GM18519 (cell line): ENCODE measurements at regions not wholly inside any gene's neighbourhood (a gene's known extent, or its start where the extent isn't known, plus 50 kb on each side); places are given as distances from the start of the nearest gene placed in this dataset.

Source experiments
- ATAC-seq: cut with Tn5 transposase; IDR thresholded peaks from one replicate; pipeline ENCODE4 v1.9.1; 2021; ENCODE audit warnings: mild to moderate bottlenecking, moderate library complexity; ENCODE audit not compliant: unreplicated experiment, low FRiP score

DNA sequence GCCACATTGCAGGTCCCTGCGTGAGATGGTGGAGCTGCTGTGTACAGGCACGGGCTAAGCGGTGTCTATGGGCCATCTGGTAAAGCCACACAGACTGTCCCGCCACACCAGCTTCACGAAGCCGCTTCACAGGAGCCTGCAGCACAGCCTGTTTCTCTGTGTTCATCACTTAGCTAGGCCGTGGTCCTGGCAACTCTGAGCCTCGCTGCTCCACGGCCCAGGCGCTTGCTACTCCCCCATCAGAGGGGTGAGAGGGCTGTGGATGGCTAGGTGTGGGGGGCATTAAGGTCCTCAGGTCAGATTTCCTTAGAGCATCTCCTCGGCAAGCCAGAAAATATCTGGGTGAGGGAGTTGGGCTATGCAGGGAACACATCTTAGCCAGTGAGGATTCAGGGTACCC, 225.7 kb downstream of the GLI2 start:
- no peak for ATAC-seq

DNA sequence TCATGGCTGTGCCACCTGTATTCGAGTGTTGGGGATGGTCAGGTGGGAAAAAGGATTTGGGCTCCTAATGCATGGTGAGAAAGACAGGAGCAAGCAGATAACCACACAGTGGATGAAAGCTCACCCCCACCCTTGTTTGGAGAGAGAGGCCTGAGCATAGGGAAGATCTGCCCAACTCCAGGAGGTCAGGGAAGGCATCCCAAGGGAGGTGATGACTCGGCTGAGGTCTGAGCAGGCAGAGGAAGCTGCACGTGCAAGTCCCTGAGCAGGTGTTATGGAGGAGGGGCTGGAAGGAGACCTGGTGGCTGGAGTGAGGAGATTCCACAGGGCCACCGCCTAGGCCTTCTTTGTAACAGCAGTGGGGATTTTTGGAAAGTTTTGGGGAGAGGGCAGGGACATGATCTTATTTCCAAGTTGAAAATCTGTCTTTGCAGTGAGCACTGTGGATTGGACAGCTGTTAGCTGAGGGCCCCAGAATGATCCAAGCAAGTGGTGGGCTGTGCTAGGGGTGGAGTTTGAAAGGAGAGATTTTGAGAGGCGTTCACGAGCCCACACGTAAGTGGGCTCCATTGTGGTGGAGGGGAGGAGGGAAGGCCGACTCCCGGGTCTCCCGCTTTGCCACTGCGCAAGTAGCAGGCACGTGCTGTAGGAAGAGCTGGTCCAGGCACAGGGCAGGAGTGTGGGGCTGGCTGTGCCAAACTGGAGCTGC, 228.5 kb downstream of the GLI2 start:
- ATAC-seq: no peak

DNA sequence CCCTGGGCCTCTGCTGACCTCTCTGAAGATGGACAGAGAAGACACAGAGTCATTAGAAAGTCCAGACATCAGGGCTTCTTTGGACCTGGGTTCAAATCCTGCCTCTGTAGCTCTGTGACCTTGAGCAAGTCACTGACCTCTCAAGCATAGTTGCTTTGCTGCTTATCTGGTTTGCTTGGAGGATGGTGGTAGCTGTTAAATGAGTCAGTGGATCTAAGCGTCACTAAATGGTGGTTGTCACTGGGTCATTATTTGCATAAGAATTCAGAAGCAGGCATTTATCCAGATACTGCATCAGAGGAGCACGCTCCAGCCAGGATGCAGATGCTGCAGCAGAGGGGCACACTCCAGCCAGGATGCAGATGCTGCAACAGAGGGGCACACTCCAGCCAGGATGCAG, 229.2 kb downstream of the GLI2 start:
- ATAC-seq: no peak

DNA sequence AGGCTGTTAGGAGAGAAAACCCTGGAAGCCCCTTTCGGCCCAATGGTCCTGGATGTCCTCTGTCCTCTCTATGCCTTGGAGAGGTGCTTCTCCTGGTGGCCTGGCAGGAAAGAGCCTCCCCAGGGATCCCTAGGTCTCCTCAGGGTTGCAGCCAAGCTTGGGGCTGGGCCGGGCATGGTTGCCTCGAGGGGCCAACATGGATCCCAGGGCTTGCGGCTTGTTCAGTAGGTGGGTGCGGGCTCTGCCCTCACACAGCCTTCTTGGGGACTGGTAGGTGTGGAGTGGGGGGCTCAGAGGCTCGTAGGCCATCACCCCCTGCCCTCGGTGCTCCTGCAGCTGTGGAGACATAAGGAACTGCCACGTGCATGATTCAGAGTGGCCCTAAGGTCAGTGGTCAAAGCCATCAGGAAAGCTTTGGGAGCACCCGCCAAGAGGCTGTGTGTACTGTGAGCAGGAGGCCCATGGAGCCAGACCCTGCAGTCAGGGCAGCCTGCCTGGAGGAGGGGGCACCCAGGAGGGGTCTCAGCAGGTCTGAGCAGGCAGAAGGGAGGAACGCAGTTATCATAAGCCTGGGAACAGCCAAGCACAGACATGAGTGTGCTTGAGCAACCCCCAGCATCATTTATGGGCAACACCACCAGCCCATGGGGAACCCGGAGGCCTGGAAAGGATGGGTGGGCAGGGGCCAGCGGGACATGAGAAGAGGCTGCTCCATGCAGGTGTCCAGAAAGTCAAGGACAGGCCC, 231.0 kb downstream of the GLI2 start:
- no peak for ATAC-seq

DNA sequence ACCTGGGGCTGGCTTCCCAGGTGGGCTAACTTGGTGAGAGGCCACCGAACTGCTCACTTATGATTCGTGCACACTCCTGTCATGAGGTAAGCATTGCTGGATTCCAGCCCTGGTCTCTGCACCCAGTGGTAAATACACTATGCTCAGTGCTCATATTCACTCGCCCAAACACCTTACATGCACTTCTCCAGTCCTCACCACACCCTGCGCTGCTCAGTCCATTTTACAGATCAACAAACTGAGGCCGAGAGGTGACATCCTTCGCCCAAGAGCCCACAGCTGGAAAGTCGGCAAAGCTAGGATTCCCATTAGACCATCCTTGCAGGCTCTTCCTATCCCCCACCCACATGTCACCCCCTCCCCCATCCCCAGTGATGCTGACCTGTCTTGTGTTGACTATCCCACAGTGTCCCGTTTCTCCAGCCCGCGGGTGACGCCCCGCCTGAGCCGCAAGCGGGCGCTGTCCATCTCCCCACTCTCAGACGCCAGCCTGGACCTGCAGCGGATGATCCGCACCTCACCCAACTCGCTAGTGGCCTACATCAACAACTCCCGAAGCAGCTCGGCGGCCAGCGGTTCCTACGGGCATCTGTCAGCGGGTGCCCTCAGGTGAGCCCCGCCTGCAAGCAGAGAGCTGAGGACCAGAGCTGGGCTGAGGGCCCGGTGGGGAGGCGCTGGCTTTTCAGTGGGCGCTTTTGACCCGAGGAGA, 232.8 kb downstream of the GLI2 start:
- no peak for ATAC-seq

DNA sequence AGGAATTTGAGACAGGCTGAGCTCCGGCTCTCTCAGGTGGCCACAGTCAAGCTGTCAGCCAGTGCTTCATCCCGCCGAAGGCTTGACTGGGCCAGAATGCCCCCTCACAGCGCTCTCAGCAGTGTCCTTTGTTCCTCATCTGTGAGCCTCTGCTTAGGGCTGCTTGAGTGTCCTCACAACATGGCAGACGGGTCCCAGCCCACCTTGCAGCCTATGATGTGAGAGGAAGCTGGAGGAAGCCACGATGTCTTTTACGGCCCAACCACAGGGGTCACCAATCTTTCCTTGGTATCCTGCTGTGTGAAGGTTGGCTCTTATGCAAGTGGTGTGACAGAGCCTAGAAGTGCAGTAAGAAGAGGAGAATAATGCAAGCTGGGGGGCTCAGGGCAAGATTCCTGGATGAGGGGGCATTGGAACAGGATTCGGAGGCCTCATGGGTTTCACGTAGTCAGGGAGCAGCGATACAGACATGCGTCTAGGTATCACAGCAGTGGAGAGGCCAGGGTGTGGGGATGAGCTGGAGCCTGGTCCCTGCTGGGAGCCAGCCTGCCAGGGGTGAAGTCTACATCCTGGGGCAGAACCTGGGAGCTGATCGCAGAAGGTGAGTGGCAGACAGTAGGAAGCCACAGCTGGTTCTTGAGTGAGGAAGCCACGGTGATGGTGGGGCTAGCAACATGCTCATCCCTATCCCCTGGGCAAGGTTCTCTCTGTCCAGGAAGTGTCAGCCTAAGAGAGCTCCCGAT, 234.1 kb downstream of the GLI2 start:
- no peak for ATAC-seq

DNA sequence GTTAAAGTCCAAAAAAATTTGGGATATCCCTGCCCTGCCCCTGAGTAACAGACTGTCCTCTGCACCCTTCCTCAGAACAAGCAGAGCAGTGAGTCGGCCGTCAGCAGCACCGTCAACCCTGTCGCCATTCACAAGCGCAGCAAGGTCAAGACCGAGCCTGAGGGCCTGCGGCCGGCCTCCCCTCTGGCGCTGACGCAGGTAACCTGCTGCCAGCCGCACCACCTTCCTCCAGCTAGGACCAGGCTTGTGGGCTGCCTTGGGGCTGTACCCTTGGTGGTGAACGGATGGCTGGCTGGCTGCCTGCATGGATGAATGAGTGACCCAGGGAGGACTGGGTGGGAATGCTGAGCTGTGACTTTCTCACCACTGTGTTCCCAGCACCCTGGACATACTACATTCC, 236.2 kb downstream of the GLI2 start:
- no peak for ATAC-seq

DNA sequence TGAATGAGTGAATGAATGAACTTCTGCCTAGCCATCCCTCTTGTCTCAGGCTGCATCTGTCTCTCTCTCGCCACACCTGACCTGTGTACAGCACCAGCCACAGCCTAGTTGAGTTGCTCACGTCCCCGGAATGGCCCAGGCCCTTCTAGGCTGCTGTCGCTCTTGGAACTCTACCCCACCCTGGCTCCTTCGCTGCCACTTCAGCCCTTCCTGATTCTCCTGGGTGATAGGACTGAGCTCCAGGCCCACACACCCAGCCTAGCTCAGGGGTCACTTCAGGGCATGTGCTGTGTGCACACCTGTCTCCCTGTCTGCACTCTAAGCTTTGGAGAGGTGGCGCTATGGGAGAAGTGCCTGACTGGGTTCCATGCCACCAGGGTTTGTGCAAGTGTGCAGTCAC, 236.6 kb downstream of the GLI2 start:
- ATAC-seq: no peak

DNA sequence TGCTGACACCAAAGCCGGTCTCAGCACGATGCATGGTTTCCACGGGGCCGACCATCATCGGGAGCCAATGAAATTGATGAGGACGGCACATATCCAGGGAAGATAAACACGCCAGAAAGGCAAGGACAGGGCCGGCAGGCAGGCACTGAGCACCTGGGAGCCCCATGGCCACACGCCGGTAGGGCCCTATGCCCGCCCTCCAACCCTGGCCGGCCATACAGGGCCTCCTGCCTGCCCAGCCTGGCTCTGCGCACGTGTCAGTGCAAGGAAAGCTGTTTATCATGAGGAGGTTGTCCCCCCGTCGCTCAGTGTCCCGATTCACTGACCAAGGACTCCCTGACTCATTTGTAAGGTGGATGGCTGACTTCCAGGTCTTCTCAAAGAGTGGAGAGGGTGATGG, 237.5 kb downstream of the GLI2 start:
- ATAC-seq: no peak

DNA sequence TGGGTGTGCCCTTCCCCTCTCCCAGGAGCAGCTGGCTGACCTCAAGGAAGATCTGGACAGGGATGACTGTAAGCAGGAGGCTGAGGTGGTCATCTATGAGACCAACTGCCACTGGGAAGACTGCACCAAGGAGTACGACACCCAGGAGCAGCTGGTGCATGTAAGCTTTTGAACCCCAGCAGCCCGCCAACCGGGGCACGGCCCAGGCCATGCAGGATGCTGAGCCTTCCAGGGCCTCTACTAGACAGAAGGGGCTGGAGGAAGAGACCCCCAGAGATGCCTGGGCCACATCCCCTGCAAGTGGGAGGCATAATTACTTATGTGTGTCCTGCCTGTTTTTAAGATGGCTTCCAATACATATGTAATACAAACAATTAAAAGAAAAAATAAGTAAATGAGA, 239.3 kb downstream of the GLI2 start:
- no peak for ATAC-seq

DNA sequence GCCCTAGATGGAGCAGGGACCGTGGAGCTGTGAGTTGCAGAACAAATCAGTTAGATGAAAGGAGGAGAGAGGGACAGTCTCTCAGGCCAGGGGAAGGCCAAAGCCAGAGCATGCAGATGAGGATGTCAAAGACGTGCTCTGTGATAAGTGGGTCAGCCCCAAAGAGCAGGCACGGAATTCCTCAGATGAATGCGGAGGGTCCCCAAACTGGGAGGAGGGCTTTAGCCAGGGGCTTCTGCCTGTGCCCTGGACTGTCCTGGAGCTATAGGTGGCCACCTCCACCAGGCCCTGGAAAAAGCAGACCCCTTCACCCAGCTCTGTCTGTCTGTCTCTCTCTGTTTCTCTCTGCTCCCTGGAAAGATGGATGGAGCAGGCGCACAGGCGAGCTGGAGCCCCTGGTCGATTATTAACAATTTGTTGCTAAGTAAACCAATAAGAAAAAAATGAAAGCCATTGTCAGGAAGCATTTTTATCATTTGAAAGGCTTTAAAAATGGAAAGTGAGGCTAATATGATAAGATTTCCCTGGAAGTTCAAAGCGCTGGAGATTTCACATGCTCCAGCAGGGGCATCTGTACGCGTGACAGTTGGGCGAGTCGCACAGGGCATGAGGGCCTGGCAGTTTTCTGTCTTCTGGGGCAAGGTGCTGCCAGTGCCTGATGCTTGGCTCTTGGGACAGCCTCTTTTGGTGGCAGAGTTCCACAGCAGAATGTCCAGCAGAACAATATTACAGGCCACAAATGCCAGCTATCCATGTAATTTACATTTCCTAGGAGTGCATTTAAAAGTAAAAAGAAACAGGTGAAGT, 241.0 kb downstream of the GLI2 start:
- no peak for ATAC-seq

DNA sequence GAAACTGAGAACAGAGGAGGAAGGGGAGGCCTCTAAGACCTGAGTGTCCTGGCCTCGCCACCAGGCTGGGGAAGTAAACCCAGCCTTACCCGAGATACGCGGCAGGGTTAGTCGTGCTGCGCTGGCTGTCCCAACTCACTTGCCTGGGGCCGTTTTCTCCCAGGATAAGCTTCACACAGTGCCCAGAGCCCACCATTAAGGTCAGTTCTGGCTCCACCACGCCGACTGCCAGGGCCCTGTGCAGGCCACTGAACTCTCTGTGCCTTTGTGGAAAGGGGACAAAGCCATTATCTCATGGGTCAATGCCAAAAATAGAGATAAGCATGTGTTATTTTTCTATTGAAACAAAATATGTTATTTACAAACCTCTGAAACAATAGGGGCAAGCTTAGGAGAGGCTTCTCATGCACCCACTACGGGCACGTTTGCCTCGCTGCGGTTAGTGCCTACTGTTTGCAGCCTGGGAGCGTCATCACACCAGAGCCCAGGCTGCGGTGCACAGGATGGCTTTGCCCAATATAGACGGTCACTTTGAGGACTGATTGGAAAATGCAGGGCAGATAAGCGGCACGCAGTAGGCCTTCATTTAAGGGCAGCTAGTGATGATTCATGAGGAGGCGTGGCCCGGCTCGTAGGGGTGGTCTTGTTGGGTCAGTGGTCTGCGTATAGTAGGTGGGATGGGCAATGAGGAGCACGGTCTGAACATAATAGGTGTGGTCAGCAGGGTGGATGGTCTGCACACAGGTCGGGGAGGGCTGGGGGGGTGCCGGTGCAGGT, 242.1 kb downstream of the GLI2 start:
- no peak for ATAC-seq

DNA sequence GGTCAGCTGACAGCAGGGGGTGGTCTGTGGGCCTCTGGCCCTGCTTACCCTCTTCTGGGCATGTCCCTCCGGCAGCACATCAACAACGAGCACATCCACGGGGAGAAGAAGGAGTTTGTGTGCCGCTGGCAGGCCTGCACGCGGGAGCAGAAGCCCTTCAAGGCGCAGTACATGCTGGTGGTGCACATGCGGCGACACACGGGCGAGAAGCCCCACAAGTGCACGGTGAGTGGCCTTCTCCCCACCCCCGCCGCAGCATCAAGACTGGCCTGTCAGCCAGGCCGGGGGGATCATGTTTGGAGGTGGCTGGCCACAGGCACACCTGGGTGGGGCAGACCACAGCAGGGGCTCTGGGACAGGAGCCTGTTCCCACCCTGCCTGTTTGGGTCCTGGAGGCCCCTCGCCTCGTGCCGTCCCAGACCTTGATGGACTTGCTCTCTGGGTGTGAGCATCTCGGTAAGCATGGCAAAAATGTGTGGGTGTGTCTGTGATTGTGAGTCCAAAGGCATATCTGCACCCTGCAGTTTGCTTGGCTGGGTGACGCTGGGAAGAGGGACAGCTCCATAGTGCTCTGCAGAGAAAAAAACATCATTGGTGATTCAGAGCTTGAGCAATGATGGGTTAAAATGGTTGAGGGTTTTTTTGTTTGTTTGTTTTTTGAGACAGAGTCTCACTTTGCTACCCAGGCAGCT, 242.8 kb downstream of the GLI2 start:
- no peak for ATAC-seq

DNA sequence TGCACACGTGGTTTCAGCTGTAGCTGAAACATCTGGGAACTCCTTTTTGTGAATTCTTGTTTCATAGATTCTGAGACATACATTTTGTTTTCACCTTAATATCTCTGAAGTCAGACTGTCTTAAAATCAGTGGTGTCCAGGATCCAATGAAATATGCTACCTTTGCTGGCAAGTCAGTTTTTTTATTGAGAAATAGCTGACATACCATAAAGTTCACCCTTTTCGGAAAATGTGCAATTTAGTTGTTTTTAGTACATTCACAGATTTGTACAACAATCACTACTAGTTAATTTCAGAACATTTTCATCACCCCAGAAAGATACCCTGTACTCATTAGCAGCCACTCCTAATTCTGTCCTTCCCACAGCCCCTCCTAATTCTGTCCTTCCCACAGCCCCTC, 243.7 kb downstream of the GLI2 start:
- ATAC-seq: no peak

DNA sequence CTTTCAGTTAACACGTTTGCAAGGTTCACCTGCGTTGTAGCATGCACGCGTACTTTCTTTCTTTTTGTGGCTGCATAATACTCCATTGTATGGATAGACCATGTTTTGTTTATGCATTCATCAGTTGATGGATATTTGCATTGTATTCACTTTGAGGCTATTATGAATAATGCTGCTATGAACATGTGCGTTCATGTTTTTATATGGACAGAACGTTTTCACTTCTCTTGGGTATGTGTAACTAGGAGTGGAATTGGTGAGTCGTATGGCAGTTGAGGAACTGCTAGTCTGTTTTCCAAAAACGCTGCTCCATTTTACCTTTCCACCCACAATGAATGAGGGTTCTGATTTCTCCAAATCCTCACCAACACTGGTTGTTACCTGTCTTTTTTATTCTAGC, 244.3 kb downstream of the GLI2 start:
- no peak for ATAC-seq

DNA sequence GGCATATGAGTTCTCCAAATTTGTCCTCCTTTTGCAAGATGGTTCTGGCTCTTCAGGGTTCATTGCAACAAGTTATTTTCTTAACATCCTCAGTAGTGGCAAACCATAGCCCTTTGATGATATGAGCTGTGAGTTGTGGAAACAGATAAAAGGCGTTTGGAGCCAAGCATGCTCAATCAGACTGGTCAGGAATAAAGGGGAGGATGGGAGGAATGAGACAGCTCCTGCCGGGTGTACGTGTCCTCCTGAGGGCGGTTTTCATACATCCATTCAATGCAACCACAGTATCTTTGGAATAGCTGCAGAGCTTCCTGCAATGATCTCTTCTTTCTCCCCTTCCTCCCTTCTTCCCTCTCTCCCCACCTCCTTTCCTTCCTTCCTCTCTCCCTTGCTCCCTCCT, 245.8 kb downstream of the GLI2 start:
- no peak for ATAC-seq

DNA sequence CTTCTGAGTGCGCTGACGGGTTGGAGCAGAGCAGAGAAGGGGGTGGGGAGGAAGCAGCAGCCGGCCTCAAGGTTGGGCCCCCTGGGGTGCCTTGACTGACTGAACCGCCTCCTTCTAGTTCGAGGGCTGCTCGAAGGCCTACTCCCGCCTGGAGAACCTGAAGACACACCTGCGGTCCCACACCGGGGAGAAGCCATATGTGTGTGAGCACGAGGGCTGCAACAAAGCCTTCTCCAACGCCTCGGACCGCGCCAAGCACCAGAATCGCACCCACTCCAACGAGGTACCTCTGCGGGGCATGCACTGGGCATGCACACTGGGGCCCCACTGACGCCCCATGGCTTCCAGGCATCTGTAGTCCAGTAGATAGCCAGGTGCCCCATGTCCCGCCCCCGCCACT, 246.9 kb downstream of the GLI2 start:
- ATAC-seq: no peak

DNA sequence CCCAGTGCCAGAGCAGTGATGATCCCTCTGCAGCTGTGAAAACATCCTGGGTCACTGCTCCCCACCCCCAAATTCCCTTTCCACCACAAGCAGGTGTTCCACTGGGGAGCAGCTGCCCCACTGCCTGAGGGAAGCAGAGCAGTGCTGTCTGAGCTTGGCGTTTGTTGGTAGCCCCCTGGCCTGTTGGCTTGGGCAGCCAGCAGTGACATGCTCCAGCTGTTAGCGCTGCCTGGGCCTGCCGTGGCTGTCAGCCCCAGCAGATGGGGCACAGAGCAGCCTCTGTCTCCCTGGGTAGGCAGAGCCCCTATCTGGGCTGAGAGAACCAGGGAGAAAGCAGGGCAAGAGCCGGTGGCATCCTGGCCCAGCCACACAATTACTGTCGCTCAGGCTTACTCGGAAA, 247.7 kb downstream of the GLI2 start:
- no peak for ATAC-seq

DNA sequence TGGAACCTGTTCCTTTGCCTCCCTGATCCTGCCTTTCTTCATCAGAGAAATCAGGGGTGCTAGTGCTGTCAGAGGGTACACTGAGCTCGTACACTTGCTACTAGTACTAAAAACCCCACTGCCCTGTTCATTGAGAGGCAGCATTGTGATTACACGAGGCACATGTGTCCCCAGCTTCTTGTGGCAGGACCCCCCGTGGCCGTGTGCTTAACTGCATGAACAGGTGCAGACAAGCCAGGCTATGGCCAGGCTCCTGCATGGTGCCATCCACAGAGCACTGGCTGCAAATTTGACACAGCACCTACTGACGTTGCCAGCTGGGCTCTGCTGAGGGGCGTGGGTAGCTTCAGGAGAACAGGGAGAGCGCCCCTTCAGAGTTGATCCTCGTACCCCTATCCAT, 248.4 kb downstream of the GLI2 start:
- ATAC-seq: no peak
